HUES64 (cell line): ENCODE measurements at regions not wholly inside any gene's neighbourhood (a gene's known extent, or its start where the extent isn't known, plus 50 kb on each side); places are given as distances from the start of the nearest gene placed in this dataset.
"Not testable (repeated sequence)": the region's sequence is repeated elsewhere in the genome, so short reads cannot be mapped to it uniquely, and the experiment has no call there.

Experiments
- H3K27ac ChIP-seq: 2 replicates; pipeline ENCODE4 v1.7.0; 2013; ENCODE audit warnings: low read depth, low read length, inconsistent platforms
- H3K27me3 ChIP-seq: 2 replicates; pipeline ENCODE4 v1.6.1; 2013; ENCODE audit warnings: mild to moderate bottlenecking, low read length; ENCODE audit not compliant: insufficient read depth
- H3K36me3 ChIP-seq: 2 replicates; pipeline ENCODE4 v1.6.1; 2013; ENCODE audit warnings: mild to moderate bottlenecking, low read length; ENCODE audit not compliant: insufficient read depth
- H3K4me1 ChIP-seq: 2 replicates; pipeline ENCODE4 v1.6.1; 2013; ENCODE audit warnings: mild to moderate bottlenecking, low read length, moderate library complexity; ENCODE audit not compliant: insufficient read depth
- H3K4me3 ChIP-seq: 2 replicates; pipeline ENCODE4 v1.5.1; 2013; ENCODE audit warnings: mild to moderate bottlenecking, low read length, moderate library complexity
- H3K9ac ChIP-seq: 2 replicates; pipeline ENCODE4 v1.6.1; 2013; ENCODE audit warnings: mild to moderate bottlenecking, low read depth, low read length
- H3K9me3 ChIP-seq: 2 replicates; pipeline ENCODE4 v1.6.1; 2013; ENCODE audit warnings: low read depth, low read length; ENCODE audit not compliant: insufficient read depth
- WGBS: fragments of 150-250, 120-280 bp; methylation state at CpG from one replicate; pipeline ENCODE4 v1.1.7; 2013; ENCODE audit warnings: missing lambda C conversion rate; 5-methylcytosine and 5-hydroxymethylcytosine counted together

DNA sequence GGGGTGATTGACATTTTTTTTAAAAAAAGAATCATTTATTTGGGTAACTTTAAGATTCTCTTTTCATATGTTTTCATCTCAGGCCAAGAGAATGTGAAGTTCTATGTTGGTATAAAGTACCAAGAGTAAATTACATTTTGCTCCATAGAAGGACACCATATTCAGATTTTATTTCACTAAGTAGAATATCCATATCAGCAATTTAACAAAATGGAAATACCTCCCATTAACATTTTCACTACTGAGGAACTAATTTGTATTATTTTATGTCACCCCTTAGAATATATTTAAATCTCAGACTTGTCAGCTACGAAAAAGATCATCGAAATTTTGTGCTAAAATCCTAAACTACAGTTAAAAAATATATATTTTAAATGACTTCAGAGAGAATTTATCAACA, 274.3 kb downstream of the SEMA3D start:
- Histone ChIP-seq H3K4me3 (no peak overlapping the region), H3K9ac (no peak overlapping the region), H3K4me1 (peaks cover 33% of the 10 kb centered on the region), H3K27ac (peak overlapping the region; percentile 72), H3K9me3 (no peaks in the 10 kb centered on the region), H3K27me3 (no peaks in the 10 kb centered on the region), H3K36me3 (no peaks in the 10 kb centered on the region)
- no CpG with 5 or more reads among the region's 2 CpGs for WGBS

DNA sequence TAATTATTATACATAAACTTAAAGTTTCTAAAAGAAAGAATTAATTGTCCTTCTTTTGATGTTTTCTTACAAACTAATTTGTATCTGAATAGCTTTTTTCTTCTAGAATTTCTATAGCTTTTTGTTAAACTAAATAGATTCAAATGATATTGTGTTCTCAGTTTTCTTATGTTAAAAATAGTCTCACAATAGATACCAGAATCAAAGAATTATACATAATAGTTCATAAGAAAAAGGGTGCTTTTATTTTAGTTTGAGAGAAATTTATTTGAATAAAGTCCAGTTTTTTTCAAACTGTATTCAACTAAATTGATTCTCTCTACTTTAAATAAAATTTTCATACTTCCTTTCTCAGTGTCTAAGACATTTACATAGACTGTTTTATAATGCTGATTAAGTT, 274.8 kb downstream of the SEMA3D start:
- no peaks in the 10 kb centered on the region for H3K27me3 ChIP-seq
- H3K4me3 ChIP-seq: no peak overlapping the region
- H3K9me3 ChIP-seq: no peaks in the 10 kb centered on the region
- peaks cover 33% of the 10 kb centered on the region for H3K4me1 ChIP-seq
- H3K27ac ChIP-seq: peak overlapping the region; percentile 86
- no peak overlapping the region for H3K9ac ChIP-seq
- no peaks in the 10 kb centered on the region for H3K36me3 ChIP-seq

GRCh38 chr7:84911077-84911476, 275.8 kb downstream of the SEMA3D start:
- no peak overlapping the region for H3K9ac ChIP-seq
- peak overlapping the region; percentile 86 for H3K27ac ChIP-seq
- 89% methylated on average over 3 of the region's 4 CpGs for WGBS
- no peaks in the 10 kb centered on the region for H3K36me3 ChIP-seq
- H3K27me3 ChIP-seq: no peaks in the 10 kb centered on the region
- peaks cover 33% of the 10 kb centered on the region for H3K4me1 ChIP-seq
- H3K4me3 ChIP-seq: no peak overlapping the region
- H3K9me3 ChIP-seq: no peaks in the 10 kb centered on the region

DNA sequence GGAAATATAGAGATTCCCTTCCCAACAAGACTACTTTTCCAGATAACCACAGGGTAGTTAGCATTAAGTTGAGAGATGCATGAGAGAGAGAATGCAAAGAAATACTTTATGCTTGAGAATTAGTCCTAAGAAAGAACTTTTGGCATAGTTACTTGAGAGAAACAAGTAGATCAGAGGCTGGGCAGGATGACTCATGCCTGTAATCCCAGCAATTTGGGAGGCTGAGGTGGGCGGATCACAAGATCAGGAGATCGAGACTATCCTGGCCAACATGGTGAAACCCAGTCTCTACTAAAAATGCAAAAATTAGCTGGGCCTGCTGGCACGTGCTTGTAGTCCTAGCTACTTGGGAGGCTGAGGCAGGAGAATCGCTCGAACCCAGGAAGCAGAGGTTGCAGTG, 276.5 kb downstream of the SEMA3D start:
- not testable (repeated sequence) for H3K4me3 ChIP-seq, H3K9me3 ChIP-seq, H3K9ac ChIP-seq, H3K27me3 ChIP-seq, H3K36me3 ChIP-seq, H3K27ac ChIP-seq
- WGBS: 92% methylated on average over 5 of the region's 5 CpGs
- H3K4me1 ChIP-seq: peaks cover 33% of the 10 kb centered on the region

DNA sequence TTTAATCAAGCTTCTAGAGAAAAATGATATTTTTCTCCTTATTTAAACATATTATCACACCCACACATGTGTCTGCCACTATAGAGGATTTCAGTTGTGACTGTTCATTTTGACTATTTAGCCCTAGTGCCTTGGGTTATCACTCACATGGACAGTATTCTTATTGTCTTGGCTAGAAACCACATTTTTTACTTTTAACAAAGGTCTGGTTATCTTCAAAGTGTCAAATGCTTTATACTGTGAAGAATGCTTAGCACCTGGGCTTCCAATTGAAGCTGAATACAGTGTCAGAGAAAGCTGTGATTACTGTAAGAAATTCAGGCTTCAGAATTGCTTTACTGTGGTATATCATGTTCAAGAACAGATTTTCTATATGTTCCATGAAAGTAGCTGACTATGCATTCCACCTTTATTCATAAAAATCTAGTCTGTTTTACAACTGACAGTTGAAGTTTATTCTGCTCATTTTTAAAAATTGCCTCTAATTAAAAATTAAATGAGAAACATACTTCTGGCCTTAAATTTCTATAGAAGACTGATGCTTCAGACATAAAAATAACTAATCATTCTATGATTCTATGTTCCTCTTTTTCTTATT, 278.6 kb downstream of the SEMA3D start:
- Histone ChIP-seq H3K4me1 (peaks cover 27% of the 10 kb centered on the region), H3K36me3 (no peaks in the 10 kb centered on the region), H3K4me3 (no peak overlapping the region), H3K27ac (no peak overlapping the region), H3K27me3 (no peaks in the 10 kb centered on the region), H3K9ac (no peak overlapping the region), H3K9me3 (no peaks in the 10 kb centered on the region)

GRCh38 chr7:84906889-84907288, 280.0 kb downstream of the SEMA3D start:
- Histone ChIP-seq H3K4me3 (no peak overlapping the region), H3K9me3 (no peaks in the 10 kb centered on the region), H3K9ac (no peak overlapping the region), H3K36me3 (no peaks in the 10 kb centered on the region), H3K4me1 (peaks cover 14% of the 10 kb centered on the region), H3K27me3 (no peaks in the 10 kb centered on the region), H3K27ac (no peak overlapping the region)
- 94% methylated on average over 4 of the region's 4 CpGs for WGBS

GRCh38 chr7:84904561-84904960, 282.3 kb downstream of the SEMA3D start:
- Histone ChIP-seq H3K27ac (no peak overlapping the region), H3K27me3 (no peaks in the 10 kb centered on the region), H3K4me1 (no peaks in the 10 kb centered on the region), H3K4me3 (no peak overlapping the region), H3K36me3 (no peaks in the 10 kb centered on the region), H3K9me3 (no peaks in the 10 kb centered on the region), H3K9ac (no peak overlapping the region)

- Histone ChIP-seq H3K27me3 (no peaks in the 10 kb centered on the region), H3K9ac (no peak overlapping the region), H3K9me3 (no peaks in the 10 kb centered on the region), H3K27ac (no peak overlapping the region), H3K36me3 (no peaks in the 10 kb centered on the region), H3K4me3 (no peak overlapping the region), H3K4me1 (no peaks in the 10 kb centered on the region)
These were observed 285.5 kb downstream of the SEMA3D start for GRCh38 chr7:84901366-84901765.

- Histone ChIP-seq H3K4me1 (no peaks in the 10 kb centered on the region), H3K27me3 (no peaks in the 10 kb centered on the region), H3K36me3 (no peaks in the 10 kb centered on the region), H3K9me3 (peaks cover 2% of the 10 kb centered on the region; the same call in 1 of the 2 replicates), H3K4me3 (no peak overlapping the region), H3K27ac (no peak overlapping the region), H3K9ac (no peak overlapping the region)
- 84% methylated on average over 3 of the region's 3 CpGs for WGBS
These were observed 286.6 kb downstream of the SEMA3D start for GRCh38 chr7:84900215-84900614.

- Histone ChIP-seq H3K9me3 (peaks cover 6% of the 10 kb centered on the region; the same call in 1 of the 2 replicates), H3K27me3 (no peaks in the 10 kb centered on the region), H3K27ac (no peak overlapping the region), H3K4me1 (no peaks in the 10 kb centered on the region), H3K4me3 (no peak overlapping the region), H3K9ac (no peak overlapping the region), H3K36me3 (no peaks in the 10 kb centered on the region)
- 85% methylated on average over 2 of the region's 3 CpGs for WGBS
These were observed 291.3 kb downstream of the SEMA3D start for GRCh38 chr7:84895563-84895962.

GRCh38 chr7:84883570-84883969, 303.3 kb downstream of the SEMA3D start:
- H3K9me3 ChIP-seq, H3K27ac ChIP-seq, H3K36me3 ChIP-seq, H3K27me3 ChIP-seq, H3K4me1 ChIP-seq, H3K9ac ChIP-seq, H3K4me3 ChIP-seq: not testable (repeated sequence)
- WGBS: 80% methylated on average over 1 of the region's 1 CpG

DNA sequence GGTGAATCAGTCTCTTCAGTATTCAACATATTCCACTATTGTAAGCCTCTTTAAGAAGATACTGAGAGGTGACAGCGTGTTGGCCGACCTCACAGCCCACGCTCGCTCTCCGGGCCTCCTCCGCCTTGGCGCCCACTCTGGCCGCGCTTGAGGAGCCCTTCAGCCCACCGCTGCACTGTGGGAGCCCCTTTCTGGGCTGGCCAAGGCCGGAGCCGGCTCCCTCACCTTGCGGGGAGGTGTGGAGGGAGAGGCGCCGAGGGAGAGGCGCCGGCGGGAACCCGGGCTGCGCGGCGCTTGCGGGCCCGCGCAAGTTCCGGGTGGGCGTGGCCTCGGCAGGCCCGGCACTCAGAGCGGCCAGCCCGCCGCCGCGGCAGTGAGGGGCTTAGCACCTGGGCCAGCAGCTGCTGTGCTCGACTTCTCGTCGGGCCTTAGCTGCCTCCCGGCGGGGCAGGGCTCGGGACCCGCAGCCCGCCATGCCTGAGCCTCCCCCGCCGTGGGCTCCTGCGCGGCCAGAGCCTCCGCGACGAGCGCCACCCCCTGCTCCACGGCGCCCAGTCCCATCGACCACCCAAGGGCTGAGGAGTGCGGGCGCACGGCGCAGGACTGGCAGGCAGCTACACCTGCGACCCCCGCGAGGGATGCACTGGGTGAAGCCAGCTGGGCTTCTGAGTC, 306.4 kb downstream of the SEMA3D start:
- H3K9me3 ChIP-seq, H3K27ac ChIP-seq, H3K36me3 ChIP-seq, H3K27me3 ChIP-seq, H3K4me1 ChIP-seq, H3K9ac ChIP-seq, H3K4me3 ChIP-seq: not testable (repeated sequence)
- 97% methylated on average over 60 of the region's 60 CpGs for WGBS
